Parathyroid adenoma (tissue), 2 donors: ENCODE measurements at regions not wholly inside any gene's neighbourhood (a gene's known extent, or its start where the extent isn't known, plus 50 kb on each side); places are given as distances from the start of the nearest gene placed in this dataset.

Experiments used
- H2AFZ ChIP-seq: fragments of 300-600 bp; sonication (generic); one replicate; pipeline ENCODE4 v1.7.0; 2017; ENCODE audit warnings: antibody characterized with exemption, mild to moderate bottlenecking
- H3K27ac ChIP-seq: fragments of 300-600 bp; sonication (generic); one replicate; pipeline ENCODE4 v1.7.0; 2017
- H3K27me3 ChIP-seq: fragments of 300-600 bp; sonication (generic); one replicate; pipeline ENCODE4 v1.7.0; 2017; ENCODE audit warnings: low read length; ENCODE audit not compliant: control insufficient read depth, insufficient read depth
- H3K36me3 ChIP-seq: fragments of 300-600 bp; sonication (generic); one replicate; pipeline ENCODE4 v1.7.0; 2017; ENCODE audit warnings: low read length; ENCODE audit not compliant: control insufficient read depth, insufficient read depth
- H3K4me1 ChIP-seq: fragments of 300-600 bp; sonication (generic); one replicate; pipeline ENCODE4 v1.7.0; 2017; ENCODE audit warnings: control low read depth
- H3K4me2 ChIP-seq: fragments of 300-600 bp; sonication (generic); one replicate; pipeline ENCODE4 v1.7.0; 2017; ENCODE audit warnings: low read length
- H3K4me3 ChIP-seq: fragments of 300-600 bp; sonication (generic); one replicate; pipeline ENCODE4 v1.7.0; 2017; ENCODE audit warnings: low read depth, low read length
- H3K79me2 ChIP-seq: fragments of 300-600 bp; sonication (generic); one replicate; pipeline ENCODE4 v1.7.0; 2017; ENCODE audit warnings: control low read depth
- H3K9ac ChIP-seq: fragments of 300-600 bp; sonication (generic); one replicate; pipeline ENCODE4 v1.7.0; 2017; ENCODE audit warnings: mild to moderate bottlenecking
- H3K9me3 ChIP-seq: fragments of 300-600 bp; sonication (generic); one replicate; pipeline ENCODE4 v1.7.0; 2017; ENCODE audit warnings: low read length; ENCODE audit not compliant: control insufficient read depth
- CTCF ChIP-seq: fragments of 300-600 bp; sonication (generic); IDR thresholded peaks from one replicate; pipeline ENCODE4 v1.7.0; 2017; ENCODE audit warnings: antibody characterized with exemption, mild to moderate bottlenecking
- donor health status: primary hyperparathyroidism.

GRCh38 chr20:10898552-10898951 is 224.8 kb upstream of the JAG1 start:
- Histone ChIP-seq H3K9me3 (no peaks in the 10 kb centered on the region), H3K9ac (no peak overlapping the region), H3K27me3 (no peaks in the 10 kb centered on the region), H3K79me2 (no peaks in the 10 kb centered on the region), H3K4me1 (no peaks in the 10 kb centered on the region), H3K27ac (no peak overlapping the region), H3K36me3 (no peaks in the 10 kb centered on the region), H2AFZ (no peak overlapping the region), H3K4me3 (no peak overlapping the region), H3K4me2 (no peak overlapping the region)
- no peak for TF ChIP-seq CTCF

- Histone ChIP-seq H3K9me3 (no peaks in the 10 kb centered on the region), H3K4me3 (no peak overlapping the region), H3K27ac (no peak overlapping the region), H2AFZ (no peak overlapping the region), H3K27me3 (no peaks in the 10 kb centered on the region), H3K4me2 (no peak overlapping the region), H3K9ac (no peak overlapping the region), H3K36me3 (no peaks in the 10 kb centered on the region), H3K79me2 (no peaks in the 10 kb centered on the region), H3K4me1 (no peaks in the 10 kb centered on the region)
- no peak for TF ChIP-seq CTCF
Observed at GRCh38 chr20:10902174-10902573, 228.4 kb upstream of the JAG1 start.

- Histone ChIP-seq H3K4me3 (no peak overlapping the region), H2AFZ (no peak overlapping the region), H3K79me2 (no peaks in the 10 kb centered on the region), H3K27me3 (no peaks in the 10 kb centered on the region), H3K4me1 (no peaks in the 10 kb centered on the region), H3K36me3 (no peaks in the 10 kb centered on the region), H3K27ac (no peak overlapping the region), H3K9me3 (no peaks in the 10 kb centered on the region), H3K4me2 (no peak overlapping the region), H3K9ac (no peak overlapping the region)
- no peak for TF ChIP-seq CTCF
Observed at GRCh38 chr20:10902576-10903282, 228.9 kb upstream of the JAG1 start.

GRCh38 chr20:10906834-10907233 is 233.0 kb upstream of the JAG1 start:
- no peak overlapping the region for H3K4me3 ChIP-seq
- no peaks in the 10 kb centered on the region for H3K4me1 ChIP-seq
- H3K9me3 ChIP-seq: no peaks in the 10 kb centered on the region
- H3K79me2 ChIP-seq: no peaks in the 10 kb centered on the region
- H3K27me3 ChIP-seq: no peaks in the 10 kb centered on the region
- no peak overlapping the region for H2AFZ ChIP-seq
- no peak overlapping the region for H3K9ac ChIP-seq
- no peak overlapping the region for H3K27ac ChIP-seq
- no peak for TF ChIP-seq CTCF
- H3K4me2 ChIP-seq: no peak overlapping the region
- H3K36me3 ChIP-seq: no peaks in the 10 kb centered on the region

- no peaks in the 10 kb centered on the region for H3K9me3 ChIP-seq
- H3K4me2 ChIP-seq: no peak overlapping the region
- no peak overlapping the region for H3K27ac ChIP-seq
- no peak overlapping the region for H3K4me3 ChIP-seq
- no peaks in the 10 kb centered on the region for H3K36me3 ChIP-seq
- no peak overlapping the region for H2AFZ ChIP-seq
- no peak overlapping the region for H3K9ac ChIP-seq
- no peaks in the 10 kb centered on the region for H3K27me3 ChIP-seq
- TF ChIP-seq CTCF: no peak
- H3K4me1 ChIP-seq: no peaks in the 10 kb centered on the region
- no peaks in the 10 kb centered on the region for H3K79me2 ChIP-seq
Observed at GRCh38 chr20:10909803-10910202, 236.0 kb upstream of the JAG1 start.
